Ecto neural progenitor cell (in vitro differentiated cells): ENCODE measurements at regions not wholly inside any gene's neighbourhood (a gene's known extent, or its start where the extent isn't known, plus 50 kb on each side); places are given as distances from the start of the nearest gene placed in this dataset.

Source experiments
- DNase-seq: peaks from one replicate; pipeline ENCODE4 v3.0.0-alpha.2; 2018; ENCODE audit warnings: low spot score

DNA sequence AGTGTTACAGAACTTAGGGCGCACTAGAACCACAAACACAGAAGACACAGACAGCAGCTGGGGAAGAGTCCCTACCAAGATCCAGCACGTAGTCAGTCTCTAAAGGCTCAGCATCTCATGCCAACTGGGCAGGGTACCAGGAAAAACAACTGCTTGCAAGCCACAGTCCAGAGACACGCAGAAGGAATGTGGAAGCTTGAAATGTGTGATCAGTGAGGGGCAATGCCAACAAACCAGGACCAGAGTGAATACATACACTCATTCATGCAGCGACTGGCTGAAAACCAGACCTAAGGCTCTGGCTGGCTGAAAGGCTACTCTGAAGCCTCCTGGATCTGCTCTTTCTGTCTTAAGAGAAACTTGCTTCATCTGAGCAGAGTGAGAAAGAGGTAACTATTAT is 1484.8 kb downstream of the EFNB2 start:
- no peak for DNase-seq

DNA sequence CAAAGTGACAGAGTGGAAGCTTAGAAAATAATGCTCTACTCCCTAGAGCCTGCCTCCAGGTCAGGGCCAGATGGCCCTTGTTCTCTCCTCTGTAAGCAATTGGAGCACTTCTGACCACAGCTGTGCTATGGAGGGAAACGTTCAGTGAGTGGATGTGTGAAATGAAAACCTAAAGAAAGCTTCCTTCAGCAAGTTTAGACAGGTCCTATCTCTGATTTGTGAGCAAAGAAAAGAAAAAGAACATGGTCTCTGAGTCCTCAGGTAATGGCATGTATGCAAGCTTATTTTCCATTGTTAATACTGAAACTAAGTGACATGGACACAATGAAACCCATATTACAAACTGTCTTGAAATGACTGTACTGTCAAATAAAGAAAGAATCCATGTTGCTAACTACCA is 1486.8 kb downstream of the EFNB2 start:
- DNase-seq: no peak

DNA sequence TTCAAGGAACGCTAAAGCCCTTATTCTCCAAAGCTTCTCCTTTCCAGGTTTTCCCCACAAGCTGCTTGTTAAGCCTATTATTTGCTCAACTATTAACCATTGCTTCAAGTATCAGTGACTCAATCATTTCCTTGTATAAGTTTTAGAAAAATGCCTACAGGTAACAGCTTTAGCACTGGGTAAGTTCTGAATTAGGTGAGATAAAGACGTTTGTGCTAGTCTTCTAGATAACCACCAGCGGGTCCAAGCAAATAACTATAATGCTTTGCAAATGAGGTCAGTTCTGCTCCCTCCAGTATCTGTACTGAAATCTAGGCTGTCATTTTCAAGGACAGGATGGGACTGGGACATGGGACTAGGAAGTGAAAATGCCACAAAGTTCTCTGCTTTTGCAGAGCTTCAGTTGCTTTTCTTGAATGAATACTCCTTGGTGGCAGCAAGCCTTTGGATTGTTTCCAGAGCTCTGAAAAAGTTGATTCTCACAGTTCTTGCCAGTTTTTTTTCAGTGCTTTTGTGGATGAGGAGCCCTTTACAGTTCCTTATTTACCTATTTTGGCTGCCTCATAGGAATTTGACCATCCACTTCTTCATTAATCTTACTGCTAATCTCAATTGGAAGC is 1487.7 kb downstream of the EFNB2 start:
- no peak for DNase-seq

DNA sequence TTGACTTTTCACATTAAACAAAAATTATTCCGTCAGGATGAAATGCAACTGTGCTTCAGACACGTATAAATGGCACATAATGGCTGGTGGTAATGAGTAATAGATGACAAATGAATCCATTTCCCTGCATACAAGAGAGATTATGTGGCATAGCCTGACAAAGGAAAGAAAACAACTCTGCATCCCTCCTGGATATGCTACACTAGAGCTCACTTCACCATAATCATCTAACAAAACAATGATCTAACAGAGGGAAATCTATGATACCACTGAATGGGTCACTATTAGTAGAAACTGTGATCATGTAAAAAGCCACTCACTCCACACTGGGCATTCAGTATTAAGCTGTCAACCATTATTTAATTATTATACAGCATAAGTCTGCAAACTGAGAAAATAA is 1498.4 kb downstream of the EFNB2 start:
- DNase-seq: no peak

DNA sequence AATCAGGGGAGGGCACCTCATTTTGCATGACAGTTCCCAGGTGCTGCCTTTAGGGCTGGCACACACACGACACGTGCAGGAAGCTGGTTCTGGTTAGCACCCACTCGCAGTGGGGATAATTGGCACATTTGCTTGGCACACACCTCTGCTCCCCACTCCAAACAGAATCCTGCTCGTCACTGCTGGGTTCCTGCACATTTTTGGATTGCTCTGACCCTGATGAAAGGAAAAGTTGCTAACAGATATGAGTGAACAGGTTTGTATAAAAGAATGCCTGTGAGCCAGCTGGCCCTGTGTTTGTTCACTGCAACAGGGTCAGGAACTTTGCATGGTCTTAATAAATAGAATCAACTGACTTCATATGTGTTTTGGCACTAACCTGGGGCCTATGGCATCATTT is 1500.4 kb downstream of the EFNB2 start:
- DNase-seq: no peak

DNA sequence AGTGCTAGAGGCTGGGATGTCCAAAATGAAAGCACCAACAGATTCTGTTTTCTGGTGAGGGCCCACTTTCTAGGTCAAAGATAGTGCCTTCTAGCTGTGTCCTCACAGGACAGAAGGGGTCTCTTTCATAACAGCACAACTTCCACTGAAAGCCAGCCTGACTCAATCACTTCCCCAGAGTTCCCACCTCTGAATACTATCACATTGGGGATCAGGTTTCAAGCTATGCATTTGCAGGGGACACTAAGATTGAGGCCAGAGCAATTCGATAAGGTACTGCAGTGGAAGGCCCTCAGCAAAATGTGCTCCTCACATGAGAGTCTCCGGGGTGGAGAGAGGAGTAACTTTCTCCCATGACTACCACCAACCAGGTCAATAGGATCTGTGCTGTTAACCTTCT is 1501.5 kb downstream of the EFNB2 start:
- no peak for DNase-seq

DNA sequence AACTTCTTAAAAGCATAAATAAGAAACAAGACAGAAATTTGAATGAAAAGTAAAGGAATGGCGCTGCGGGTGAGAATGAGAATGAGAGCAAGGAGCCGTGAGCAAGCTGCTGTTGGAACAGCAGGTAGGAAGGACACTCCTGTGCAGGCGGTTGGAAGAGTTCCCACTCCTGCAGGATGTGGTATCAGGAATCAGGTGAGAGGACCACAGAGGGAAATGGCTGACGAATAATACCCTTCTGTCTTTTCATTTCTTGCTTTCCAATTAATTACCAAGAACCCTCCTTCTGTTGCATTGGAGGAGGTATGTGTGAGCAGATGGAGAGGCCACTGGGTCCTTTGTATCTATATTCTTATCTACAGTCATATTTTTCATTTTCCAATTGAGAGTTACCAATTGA is 1504.2 kb downstream of the EFNB2 start:
- DNase-seq: no peak

DNA sequence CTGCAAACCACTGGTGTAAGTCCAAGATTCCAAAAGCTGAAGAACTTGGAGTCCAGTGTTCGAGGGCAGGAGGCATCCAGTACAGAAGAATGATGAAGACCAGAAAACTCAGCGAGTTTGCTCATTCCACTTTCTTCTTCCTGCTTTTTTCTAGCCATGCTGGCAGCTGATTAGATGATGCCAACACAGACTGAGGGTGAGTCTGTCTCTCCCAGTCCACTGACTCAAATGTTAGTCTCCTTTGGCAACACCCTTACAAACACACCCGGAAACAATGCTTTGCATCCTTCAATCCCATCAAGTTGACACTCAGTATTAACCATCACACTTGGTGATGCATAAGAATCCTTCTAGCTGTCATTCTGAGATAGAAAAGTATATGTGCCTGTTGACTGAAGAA is 1504.6 kb downstream of the EFNB2 start:
- DNase-seq: no peak

DNA sequence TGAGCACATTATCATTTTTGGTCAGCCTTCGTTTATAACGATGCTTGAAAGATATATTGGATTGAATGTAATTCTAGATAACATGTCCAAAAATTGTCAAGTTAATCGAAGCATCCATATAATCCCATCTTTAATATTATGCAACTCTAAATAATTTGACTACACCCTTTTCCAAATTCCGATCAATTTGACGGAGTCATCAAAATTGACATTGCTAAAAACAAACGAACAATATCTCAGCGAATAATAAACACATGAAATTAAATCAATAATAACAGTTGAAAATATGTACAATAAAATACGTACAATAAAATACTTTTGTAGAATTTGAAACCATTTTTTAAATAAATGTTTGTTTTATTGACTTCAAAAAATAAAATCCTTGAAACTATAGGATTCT is 1516.4 kb downstream of the EFNB2 start:
- DNase-seq: no peak

DNA sequence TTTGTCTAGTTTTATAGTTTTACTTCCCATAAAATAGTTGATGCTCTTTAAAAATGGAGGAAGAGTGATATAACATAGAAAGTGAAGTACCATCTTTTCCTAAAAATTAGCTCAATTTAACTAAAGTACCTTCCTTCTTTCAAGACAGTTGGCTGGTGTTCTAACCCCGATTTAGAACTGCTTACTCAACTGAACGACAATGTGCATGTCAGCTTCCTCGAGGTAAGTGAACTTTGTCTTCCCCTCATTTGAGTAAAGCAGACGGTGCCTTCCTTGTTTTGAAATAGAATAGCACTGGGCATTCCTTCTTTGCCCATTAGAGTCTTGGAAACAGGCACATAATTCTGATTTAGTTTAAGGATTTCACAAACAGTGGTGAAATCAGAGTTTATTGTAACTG is 1519.2 kb downstream of the EFNB2 start:
- DNase-seq: no peak

DNA sequence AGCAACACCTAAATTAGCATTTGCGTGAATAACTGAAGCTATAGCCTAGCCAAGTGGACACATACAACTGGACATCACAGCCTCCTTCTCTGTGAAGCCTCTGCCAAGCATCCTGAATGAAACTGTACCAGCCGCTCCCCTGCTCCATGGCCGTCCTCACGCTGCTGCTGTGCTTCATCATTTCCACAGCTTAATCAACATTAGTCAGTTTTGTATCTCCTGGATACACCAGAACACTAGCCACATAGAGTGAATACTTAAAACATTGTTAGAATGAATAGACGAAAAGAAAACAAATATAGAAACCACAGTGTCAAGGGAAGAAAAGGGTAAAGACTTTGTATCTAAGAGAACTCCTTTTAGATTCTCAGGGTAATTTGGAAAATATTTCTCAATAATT is 1526.9 kb downstream of the EFNB2 start:
- no peak for DNase-seq

DNA sequence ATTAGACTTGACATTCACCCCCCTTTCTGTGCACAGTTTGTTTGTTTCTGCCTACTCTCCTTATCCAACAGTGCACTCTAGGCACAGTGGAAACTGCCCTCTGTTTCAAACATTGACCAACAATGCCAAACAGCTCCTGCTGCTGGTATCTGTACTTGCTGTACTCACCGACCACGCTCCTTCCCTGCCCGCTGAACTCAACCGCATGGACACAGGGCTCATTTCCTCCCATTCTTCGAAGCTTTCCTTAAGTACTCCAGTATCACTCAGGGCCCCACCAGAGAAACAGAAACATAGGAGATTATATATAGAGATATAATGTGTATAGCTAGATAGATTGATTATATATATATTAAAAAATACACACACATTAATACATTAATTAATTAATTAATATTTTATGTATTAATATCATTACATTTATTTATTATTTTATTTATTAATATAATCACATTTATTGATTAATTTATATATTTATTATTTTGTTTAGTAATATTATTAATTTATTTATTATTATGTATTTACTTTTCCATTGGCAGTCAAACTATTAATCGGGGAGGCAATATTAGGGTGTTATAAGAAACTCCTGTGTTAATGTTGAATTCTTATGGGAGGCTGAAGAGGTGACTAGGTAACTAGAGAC is 1528.2 kb downstream of the EFNB2 start:
- DNase-seq: no peak

DNA sequence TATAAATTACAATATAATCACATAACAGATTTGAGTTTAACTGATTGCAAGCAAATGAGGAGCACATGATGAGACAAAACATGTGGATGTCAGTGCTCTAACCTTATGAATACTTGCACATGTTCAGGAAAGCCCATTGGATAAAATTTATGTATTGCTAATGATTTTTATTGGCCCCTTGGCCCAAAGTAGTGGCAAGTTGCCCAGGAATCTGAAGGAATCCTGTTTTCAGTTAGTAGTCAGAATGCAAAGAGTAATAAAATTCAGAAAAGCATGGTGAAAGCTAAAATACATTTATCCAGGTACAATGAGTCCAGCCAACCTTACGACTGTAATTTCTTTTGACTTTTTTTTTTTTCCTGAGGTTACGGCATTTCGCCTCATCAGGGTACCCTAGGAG is 1539.4 kb downstream of the EFNB2 start:
- DNase-seq: no peak

DNA sequence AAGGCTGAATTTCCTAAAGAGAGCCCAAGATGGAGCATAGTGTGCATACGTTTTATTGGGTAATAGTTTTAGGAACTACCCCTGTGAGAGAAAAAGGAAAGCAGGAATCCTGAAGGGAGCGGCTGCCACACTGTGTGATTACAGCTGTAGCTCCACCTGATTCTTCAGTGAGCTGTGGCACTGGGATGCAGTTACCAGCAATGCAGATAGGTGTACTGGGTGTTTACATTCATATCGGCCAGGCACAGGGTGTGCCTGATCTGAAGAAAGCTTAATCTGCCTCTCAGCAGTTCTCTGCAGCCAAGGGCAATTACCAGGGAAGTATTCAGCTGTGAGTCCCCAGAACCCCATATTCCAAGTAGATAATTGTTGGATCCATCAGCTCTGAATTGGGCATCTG is 1541.8 kb downstream of the EFNB2 start:
- no peak for DNase-seq

DNA sequence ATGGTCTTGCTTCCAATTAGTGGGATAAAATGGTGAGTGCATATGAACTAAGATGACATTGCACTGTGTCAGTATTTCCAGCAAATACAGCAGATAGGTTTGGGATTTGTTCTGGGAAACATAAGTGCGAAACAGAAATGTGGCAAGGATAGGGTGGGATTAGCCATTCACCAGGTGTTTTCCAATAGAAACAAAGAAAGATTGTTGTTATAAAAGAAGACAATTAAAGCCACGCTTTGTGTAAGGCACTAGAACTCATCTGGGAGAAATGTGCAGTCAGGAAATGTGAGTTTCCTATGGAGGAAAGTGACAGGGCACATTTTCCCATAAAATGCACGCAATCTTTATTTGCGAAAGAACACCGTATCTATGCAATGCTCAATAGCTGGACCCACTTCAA is 1547.8 kb downstream of the EFNB2 start:
- no peak for DNase-seq

DNA sequence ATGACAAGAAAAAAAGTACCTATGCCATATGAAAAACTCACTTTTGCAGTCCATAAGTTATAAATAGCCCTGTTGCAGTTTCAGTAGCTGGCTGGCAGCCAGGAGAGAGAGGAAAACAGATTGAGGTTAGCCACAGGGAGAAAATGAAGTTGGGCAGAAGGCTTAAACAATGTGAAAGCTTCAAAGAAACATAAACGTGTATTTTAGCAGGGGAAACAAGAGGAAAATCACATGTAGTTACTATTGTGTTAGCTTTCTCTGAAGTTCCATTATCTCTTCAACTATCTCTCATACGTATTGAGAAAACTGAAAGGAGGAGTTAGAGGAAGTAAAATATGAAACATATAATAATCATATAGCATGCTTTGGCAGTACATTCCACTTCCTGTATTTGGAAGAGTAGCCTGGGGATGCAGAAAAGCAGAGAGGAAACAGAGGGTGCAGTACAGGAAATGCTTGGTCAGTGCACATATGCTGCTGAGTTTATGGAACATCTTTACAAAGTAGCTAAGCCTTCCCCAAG is 1551.1 kb downstream of the EFNB2 start:
- no peak for DNase-seq

DNA sequence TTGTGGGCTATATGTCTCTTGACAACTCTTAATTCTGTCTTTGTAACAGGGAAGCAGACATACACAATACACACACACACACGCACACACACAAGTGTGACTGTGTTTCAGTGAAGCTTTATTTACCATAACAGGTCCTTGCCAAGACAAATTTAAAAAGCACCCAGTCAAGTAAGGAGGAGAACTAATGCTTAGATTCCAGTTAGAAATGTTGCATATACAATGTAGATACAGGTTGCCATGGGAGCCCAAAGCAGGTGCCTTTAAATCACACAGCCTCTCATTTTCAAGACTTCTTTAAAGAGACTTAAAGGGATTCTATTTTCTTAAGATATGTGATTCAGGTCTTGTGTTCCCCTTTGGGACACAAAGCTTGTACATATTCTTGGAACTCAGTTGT is 1551.9 kb downstream of the EFNB2 start:
- no peak for DNase-seq

DNA sequence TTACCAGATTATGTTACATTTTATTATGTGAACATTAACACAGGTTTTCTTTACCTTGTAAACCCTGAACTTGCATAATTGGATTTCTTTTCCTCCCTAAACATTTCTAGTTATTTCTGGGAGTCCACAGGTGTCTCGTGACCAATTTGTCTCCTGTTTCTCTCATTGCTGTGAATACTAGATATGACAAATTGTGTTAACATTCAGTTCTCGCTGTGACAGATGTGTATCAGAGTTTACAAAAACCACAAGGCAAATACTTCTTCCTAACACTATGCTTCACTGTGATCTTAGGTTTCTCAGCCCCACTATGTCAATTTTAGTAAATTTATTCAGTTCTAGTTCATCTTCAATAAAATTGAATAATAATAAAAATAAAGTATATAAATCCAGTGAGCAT is 1554.9 kb downstream of the EFNB2 start:
- no peak for DNase-seq

DNA sequence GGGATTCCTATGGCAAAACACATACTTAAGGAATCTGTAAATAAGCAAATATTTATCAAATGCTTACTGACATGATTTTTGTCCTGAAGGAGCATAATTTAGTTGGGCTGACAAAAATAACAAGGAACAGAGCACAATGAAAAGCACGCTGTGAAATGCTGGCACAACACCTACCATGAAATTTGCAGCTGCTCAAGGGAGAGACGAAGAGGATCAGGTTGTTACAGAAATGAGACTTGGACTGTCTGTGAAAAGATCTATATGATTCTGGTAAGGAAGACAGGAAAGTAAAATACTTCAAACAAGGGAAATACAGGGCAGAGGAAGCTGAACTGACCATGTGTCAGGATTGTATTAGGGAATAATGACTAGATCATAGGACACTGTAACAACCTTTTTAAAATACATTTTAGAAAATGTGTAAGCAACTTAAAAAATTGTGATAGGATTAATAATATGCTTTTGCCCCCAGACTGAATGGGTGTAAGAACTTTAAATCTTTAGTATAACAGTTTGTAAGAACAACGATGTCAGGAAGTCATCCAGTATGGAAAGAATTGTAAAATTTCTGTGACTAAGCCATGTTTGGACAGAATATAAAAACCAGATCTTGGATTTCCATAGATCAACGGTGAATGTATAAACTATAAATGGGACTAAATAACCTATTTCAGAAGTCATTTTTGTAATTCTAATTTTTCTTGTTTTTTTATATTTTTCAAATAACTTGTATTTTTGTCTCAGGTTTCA is 1556.0 kb downstream of the EFNB2 start:
- DNase-seq: no peak

DNA sequence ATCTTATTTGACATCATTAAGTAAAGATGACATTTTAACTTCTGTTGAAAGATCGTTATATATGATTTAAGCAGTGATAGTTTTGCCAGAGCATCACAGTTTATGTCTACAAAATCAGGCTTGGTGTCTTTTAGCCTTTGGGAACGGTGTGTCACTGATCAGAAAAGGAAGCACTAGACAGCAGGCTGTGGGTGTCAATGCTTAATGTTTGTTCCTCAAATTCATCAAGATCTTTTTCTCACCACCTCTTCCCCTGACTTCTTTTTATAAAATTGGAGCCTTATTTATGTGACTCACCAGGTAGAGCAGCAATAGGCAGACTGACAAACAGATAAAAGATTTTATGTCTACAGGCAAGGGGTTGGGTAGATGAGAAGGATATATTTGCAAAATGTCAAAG is 1558.5 kb downstream of the EFNB2 start:
- DNase-seq: no peak

DNA sequence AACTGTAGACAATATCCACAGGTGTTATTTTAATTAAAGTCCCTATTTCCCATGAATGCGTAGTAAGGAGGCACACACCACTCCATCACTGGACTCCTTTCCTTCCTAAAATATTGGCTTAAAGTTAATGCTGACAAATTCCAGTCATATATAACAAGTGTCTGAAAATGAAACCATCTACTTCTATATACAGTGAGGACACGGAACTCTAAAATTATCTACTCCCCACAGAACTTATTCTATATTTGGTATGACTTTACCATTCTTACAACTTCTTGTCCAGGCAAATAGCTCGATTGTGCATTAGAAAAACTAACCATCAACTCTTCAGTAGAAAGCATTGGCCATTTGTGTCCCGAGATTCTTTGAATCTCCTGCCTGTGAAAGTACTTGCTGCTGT is 1560.2 kb downstream of the EFNB2 start:
- no peak for DNase-seq

DNA sequence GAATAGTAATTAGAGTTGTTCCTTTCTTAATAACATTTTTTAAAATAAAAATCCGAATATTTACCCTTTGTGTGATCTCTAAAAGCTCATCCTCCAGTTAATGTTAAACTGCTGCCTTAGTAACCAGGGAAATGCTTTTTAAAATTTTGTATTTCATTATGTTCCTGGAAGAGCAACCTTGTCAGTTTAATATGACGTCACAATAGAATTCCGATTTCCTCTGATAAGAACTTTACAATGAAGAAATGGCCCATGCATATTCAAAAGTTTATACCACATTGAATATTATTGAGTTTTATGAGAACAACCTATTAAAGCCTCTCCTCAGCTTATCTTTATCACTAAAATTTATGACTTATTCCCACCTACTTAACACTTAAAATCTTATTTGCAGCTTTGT is 1566.6 kb downstream of the EFNB2 start:
- no peak for DNase-seq

DNA sequence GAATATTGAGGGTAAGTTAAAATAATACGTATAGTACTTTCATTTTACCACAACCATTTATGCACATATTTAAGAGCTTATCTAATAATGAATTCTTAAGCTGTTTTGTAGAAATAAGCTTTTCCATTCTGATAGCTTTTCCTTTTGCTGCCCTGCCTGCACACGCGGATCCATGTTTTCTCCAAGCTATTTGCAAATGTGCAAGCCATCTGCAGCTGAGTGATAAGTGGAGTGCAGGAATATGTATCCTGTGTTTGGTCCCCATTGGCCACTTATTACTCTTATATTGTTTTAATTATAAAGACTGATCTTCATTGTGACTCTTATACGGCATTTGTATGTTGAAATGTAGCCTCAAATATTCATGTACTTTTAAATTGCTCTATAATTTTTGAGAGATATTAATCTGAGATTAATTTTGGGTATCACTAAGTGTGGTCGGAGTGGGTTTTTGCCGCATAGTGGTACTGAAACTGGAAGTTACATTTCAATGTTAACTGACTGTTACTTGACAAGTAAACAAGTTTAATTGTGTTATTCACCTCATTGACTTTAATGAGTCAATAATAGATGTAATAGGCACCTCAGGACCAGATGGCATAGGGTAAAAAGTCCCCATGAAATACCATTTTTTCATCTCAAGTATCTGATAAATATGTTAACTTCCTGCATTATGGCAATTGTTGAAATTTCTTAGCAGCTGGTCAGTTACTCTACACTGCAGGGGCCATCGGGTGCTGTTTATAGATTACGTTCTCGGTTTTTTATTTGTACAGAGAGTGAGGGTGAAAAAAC is 1567.4 kb downstream of the EFNB2 start:
- DNase-seq: no peak
